Epithelial cell of esophagus (primary cell): ENCODE measurements at regions not wholly inside any gene's neighbourhood (a gene's known extent, or its start where the extent isn't known, plus 50 kb on each side); places are given as distances from the start of the nearest gene placed in this dataset.
"Not testable (repeated sequence)": the region's sequence is repeated elsewhere in the genome, so short reads cannot be mapped to it uniquely, and the experiment has no call there.

Experiments used
- DNase-seq: peaks from one replicate; pipeline ENCODE4 v3.0.0; 2010; ENCODE audit warnings: low read depth
- H3K4me3 ChIP-seq: 2 replicates; pipeline ENCODE4 v1.5.1; 2011; ENCODE audit warnings: mild to moderate bottlenecking, low read length, control low read depth
- CTCF ChIP-seq: IDR thresholded peaks from 2 replicates; pipeline ENCODE4 v1.5.1; 2011; ENCODE audit warnings: low read depth, mild to moderate bottlenecking, low read length, control low read depth, inconsistent platforms; ENCODE audit not compliant: insufficient read depth; ENCODE audit errors: missing control alignments

GRCh38 chr7:84720456-84721097 is 466.3 kb downstream of the SEMA3D start:
- no peak for TF ChIP-seq CTCF
- no peak overlapping the region for H3K4me3 ChIP-seq
- no peak for DNase-seq

- no peak overlapping the region for H3K4me3 ChIP-seq
- no peak for DNase-seq
- no peak for TF ChIP-seq CTCF
Measured at GRCh38 chr7:84714765-84715164, 472.1 kb downstream of the SEMA3D start.

GRCh38 chr7:84712374-84713121 is 474.3 kb downstream of the SEMA3D start:
- no peak overlapping the region for H3K4me3 ChIP-seq
- DNase-seq = no peak
- TF ChIP-seq CTCF = no peak

- not testable (repeated sequence) for H3K4me3 ChIP-seq, DNase-seq
Measured at GRCh38 chr7:84710538-84710937, 476.3 kb downstream of the SEMA3D start.

GRCh38 chr7:84705706-84706105 is 481.1 kb downstream of the SEMA3D start:
- DNase-seq = peak; percentile 71
- no peak for TF ChIP-seq CTCF
- no peak overlapping the region for H3K4me3 ChIP-seq

- no peak for TF ChIP-seq CTCF
- peak; percentile 34 for DNase-seq
- no peak overlapping the region for H3K4me3 ChIP-seq
Measured at GRCh38 chr7:84705079-84705478, 481.8 kb downstream of the SEMA3D start.

- DNase-seq = no peak
- no peak for TF ChIP-seq CTCF
- H3K4me3 ChIP-seq = no peak overlapping the region
Measured at GRCh38 chr7:84704380-84704779, 482.5 kb downstream of the SEMA3D start.
